GM10847 (cell line): ENCODE measurements at regions not wholly inside any gene's neighbourhood (a gene's known extent, or its start where the extent isn't known, plus 50 kb on each side); places are given as distances from the start of the nearest gene placed in this dataset.

Experiments used
- POLR2A ChIP-seq: IDR thresholded peaks from 2 replicates; pipeline ENCODE4 v1.6.1; 2011; ENCODE audit not compliant: insufficient read length; ENCODE audit errors: extremely low read depth

- no peak for TF ChIP-seq POLR2A
These were observed 148.7 kb upstream of the SLC1A4 start for GRCh38 chr2:64840426-64840881.

DNA sequence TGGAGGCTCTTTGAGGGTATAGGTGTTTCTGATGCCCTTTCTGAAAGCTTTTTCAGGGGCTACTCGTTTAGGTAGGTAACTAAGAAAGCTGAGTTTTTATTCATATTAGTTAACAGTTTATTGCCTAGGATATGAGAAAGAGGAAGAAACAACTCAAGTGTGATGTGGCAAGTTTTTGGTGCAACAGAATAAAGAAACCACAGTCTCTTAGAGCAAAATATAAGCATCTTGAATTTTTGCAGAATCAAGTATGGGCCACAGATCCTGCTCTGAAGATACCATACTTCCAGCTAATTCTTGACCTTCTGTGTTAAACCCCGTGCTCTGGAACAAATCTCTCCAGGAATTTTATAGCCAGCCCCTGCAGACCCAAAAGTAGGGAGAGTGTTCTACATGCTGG lies 147.7 kb upstream of the SLC1A4 start:
- no peak for TF ChIP-seq POLR2A

DNA sequence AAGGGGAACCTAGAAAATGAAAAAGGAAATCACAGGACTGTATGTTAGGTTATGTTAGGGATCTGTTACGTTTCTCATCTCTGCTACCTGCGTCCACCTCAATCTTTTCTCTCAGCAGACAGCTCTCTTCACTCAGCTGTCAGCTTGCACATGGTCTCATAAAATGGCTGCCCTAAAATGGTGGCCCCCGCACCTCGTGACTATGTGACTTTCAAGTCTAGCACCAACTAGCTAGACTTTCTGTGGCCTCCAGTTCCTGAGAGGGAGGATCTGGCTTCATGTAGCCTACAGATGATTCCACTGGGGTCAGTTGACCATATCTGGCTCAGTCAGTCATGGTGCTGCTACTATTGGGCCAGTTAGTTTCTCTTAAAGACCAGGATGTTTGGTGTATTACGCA lies 147.2 kb upstream of the SLC1A4 start:
- TF ChIP-seq POLR2A: no peak

GRCh38 chr2:64844087-64844486 lies 145.1 kb upstream of the SLC1A4 start:
- no peak for TF ChIP-seq POLR2A

GRCh38 chr2:64845273-64845905 lies 143.8 kb upstream of the SLC1A4 start:
- TF ChIP-seq POLR2A: no peak

GRCh38 chr2:64846177-64846576 lies 143.0 kb upstream of the SLC1A4 start:
- TF ChIP-seq POLR2A: no peak

GRCh38 chr2:64847930-64848329 lies 141.3 kb upstream of the SLC1A4 start:
- TF ChIP-seq POLR2A: no peak

DNA sequence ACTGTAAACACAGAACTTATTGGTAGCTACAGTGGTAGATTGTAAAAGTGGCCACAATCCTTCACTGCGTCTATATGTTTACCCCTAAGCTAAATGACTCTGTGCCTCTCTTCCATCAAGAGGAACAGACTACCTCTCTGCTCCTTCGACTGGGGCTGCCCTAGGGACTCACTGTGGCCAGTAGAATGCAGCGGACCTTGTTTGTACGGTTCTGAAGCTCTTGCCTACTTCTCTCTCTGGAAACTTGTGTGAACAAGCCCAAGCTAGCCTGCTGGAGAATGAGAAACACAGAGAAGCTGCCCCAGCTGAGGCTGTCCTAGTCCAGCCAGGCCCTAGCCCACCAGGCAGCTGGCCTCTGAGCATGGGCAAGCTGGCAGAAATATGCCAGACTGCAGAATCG lies 140.8 kb upstream of the SLC1A4 start:
- TF ChIP-seq POLR2A: no peak

- no peak for TF ChIP-seq POLR2A
These were observed 140.3 kb upstream of the SLC1A4 start for GRCh38 chr2:64848945-64849344.

DNA sequence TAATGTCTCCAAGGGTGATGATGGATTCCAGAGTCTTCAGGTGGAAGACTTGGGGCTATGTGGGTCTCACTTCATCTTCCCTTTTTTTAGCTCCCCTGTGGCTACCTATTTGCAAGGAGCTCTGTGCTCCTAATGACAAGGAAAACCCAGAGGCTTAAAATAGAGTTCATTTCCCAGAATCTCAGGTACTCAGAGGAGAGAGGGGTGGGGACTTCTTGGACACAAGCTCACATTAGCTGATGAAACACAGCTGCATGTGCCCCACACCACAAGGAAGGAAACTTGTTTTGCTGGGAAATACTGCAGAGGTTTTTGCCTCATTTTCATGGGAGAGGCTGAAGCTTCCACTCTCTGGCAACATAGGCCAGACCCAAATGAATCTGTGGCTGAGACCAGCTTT lies 138.6 kb upstream of the SLC1A4 start:
- TF ChIP-seq POLR2A: no peak

GRCh38 chr2:64852771-64853241 lies 136.4 kb upstream of the SLC1A4 start:
- no peak for TF ChIP-seq POLR2A

DNA sequence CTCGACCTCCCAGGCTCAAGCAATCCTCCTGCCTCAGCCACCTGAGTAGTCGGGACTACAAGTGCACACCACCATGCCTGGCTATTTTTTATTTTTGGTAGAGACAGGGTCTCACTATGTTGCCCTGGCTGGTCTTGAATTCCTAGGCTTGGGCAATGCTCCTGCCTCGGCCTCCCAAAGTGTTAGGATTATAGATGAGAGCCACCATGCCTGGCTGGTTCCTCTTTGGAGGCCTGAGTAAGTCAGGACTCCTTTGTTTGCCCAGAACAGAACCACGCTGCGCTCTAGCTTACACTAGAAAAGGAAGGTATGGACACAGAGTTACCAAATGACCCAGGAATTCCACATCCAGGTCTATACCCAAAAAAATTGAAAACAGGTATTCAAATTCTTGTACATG lies 135.9 kb upstream of the SLC1A4 start:
- TF ChIP-seq POLR2A: no peak

DNA sequence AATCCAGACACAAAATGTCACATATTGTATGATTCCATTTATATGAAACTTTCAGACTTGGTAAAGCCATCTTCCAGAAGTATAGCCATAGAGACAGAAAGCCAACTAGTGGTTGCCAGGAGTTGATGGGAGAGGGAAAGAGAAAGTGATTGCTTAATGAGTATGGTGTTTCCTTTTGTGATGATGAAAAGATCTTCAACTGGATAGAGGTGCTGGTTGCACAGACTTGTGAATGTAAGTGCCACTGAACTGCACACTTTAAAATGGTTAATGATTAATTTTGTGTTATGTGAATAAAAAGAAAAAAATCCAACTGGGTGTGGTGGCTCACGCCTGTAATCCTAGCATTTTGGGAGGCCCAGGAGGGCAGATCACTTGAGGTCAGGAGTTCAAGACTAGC lies 135.3 kb upstream of the SLC1A4 start:
- no peak for TF ChIP-seq POLR2A

GRCh38 chr2:64854773-64855237 lies 134.4 kb upstream of the SLC1A4 start:
- TF ChIP-seq POLR2A: no peak

- no peak for TF ChIP-seq POLR2A
These were observed 131.4 kb upstream of the SLC1A4 start for GRCh38 chr2:64857581-64858471.
